Spleen (tissue), 11 donors: ENCODE measurements at regions not wholly inside any gene's neighbourhood (a gene's known extent, or its start where the extent isn't known, plus 50 kb on each side); places are given as distances from the start of the nearest gene placed in this dataset.

Experiments
- DNase-seq: peaks from one replicate; pipeline ENCODE4 v3.0.0-alpha.2; 2020
- H3K27ac ChIP-seq, 8 donors: fragments of 200-600 bp; sonication (generic) in 7 of 8; 1 replicate in 4 of 8; 2 replicates in 4 of 8; pipeline versions ENCODE4 v1.5.0 to v1.8.0; 2016 to 2021; ENCODE audit warnings: inconsistent platforms in 4 of 8, mild to moderate bottlenecking in 4 of 8, moderate library complexity in 1 of 8
- H3K27me3 ChIP-seq, 7 donors: fragments of 200-600 bp; sonication (generic) in 6 of 7; replicated peaks in 1 of 7; 1 replicate in 4 of 7; 2 replicates in 3 of 7; pipeline versions ENCODE4 v1.5.0 to v1.8.0; 2016 to 2021; ENCODE audit warnings: inconsistent platforms in 3 of 7, mild to moderate bottlenecking in 1 of 7
- H3K36me3 ChIP-seq, 6 donors: fragments of 200-600 bp; sonication (generic) in 5 of 6; 1 replicate in 4 of 6; 2 replicates in 2 of 6; pipeline versions ENCODE4 v1.5.0 to v1.8.0; 2016 to 2021; ENCODE audit warnings: inconsistent platforms in 2 of 6
- H3K4me1 ChIP-seq, 6 donors: fragments of 200-600 bp; sonication (generic) in 5 of 6; 1 replicate in 3 of 6; 2 replicates in 3 of 6; pipeline versions ENCODE4 v1.5.0 to v1.8.0; 2016 to 2021; ENCODE audit warnings: inconsistent platforms in 3 of 6
- H3K4me3 ChIP-seq, 8 donors: fragments of 200-600 bp; sonication (generic) in 7 of 8; 1 replicate in 4 of 8; 2 replicates in 4 of 8; pipeline versions ENCODE4 v1.5.0 to v1.8.0; 2016 to 2021; ENCODE audit warnings: inconsistent platforms in 4 of 8, mild to moderate bottlenecking in 4 of 8, moderate library complexity in 2 of 8
- H3K9me3 ChIP-seq, 8 donors: fragments of 200-600 bp; sonication (generic) in 7 of 8; 1 replicate in 4 of 8; 2 replicates in 4 of 8; pipeline versions ENCODE4 v1.5.0 to v1.8.0; 2016 to 2021; ENCODE audit warnings: inconsistent platforms in 4 of 8
- POLR2A ChIP-seq, 3 donors: fragments of 450-650 bp; IDR thresholded peaks; one replicate each; pipeline ENCODE4 v1.5.1; 2017; ENCODE audit warnings: antibody characterized with exemption in 3 of 3, mild to moderate bottlenecking in 1 of 3
- POLR2AphosphoS5 ChIP-seq, 3 donors: sonication (generic); formaldehyde crosslinking; IDR thresholded peaks; one replicate each; pipeline ENCODE4 v1.5.1; 2017; ENCODE audit warnings: antibody characterized with exemption in 3 of 3
- WGBS, 5 donors: extraction: QIAGEN DNeasy Blood & Tissue Kit in 3 of 5; methylation state at CpG; one replicate each; pipeline versions ENCODE4 v1.1.5 to v1.1.7; 2013 to 2018; 5-methylcytosine and 5-hydroxymethylcytosine counted together
- intact Hi-C: fragments of 100-400 bp; cut with DNase I; formaldehyde crosslinking; loops from one replicate; pipeline ENCODE4 v1.15.0; 2023; ENCODE audit warnings: low total_unique reads
- TF ChIP-seq, protein P1 (sequence below), 11 experiments: fragments of 200-600 bp in 7 of 11; fragments of 450-650 bp in 4 of 11; sonication (generic) in 4 of 11; IDR thresholded peaks in 8 of 11; conservative IDR thresholded peaks in 3 of 11; 1 replicate in 7 of 11; 2 replicates in 4 of 11; pipeline versions ENCODE4 v1.4.0 to v1.8.0; 2016 to 2021; ENCODE audit warnings: antibody characterized with exemption in 11 of 11, inconsistent platforms in 4 of 11, mild to moderate bottlenecking in 1 of 11
- donor health status: healthy with polysubstance abuse.
- donor health status: DM: no; HTN: no; CAD: no; lungs with moderate emphysema.
- donor health status: DM: no; HTN: no; CAD: no.
- donor health status: Bipolar disorder and iron deficiency.
- donor health status: healthy.
- donor health status: DM: no; HTN: no; CAD: no.
- donor health status: DM: yes; HTN: yes; CAD: no.

GRCh38 chrX:11949291-11949690 is 189.0 kb upstream of the FRMPD4 start:
- no peaks in the 10 kb centered on the region for H3K4me1 ChIP-seq

DNA sequence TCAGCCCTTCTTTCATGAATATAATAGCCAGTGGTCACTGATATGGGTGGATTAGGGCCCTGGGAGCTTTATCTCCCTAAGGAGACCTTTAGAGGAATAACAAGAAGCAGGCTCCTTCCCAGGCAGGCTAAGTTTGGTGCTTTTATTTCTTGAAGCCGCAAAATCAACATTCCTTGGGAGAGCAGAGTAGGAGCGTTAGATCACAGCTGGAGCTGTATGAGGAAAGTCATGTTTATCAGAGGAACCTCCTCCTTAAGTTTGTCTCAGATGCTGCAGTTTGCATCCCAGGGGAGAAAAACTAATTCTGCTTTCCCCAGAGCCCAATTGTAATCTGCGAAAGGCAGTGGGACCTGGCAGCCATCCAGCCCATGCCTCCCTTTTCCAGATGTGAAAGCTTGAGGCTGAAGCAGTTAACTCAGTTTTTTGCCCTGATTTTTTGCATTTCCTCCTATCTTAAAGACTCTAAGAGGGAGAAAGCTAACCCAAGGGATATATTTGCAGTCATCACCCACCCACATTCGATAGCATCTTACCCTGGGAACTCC is 186.0 kb upstream of the FRMPD4 start:
- TF ChIP-seq POLR2AphosphoS5 (IDR thresholded peaks at IDR 0.05) (no peak), POLR2A (IDR thresholded peaks at IDR 0.05) (no peak)
- TF ChIP-seq, protein P1, sequence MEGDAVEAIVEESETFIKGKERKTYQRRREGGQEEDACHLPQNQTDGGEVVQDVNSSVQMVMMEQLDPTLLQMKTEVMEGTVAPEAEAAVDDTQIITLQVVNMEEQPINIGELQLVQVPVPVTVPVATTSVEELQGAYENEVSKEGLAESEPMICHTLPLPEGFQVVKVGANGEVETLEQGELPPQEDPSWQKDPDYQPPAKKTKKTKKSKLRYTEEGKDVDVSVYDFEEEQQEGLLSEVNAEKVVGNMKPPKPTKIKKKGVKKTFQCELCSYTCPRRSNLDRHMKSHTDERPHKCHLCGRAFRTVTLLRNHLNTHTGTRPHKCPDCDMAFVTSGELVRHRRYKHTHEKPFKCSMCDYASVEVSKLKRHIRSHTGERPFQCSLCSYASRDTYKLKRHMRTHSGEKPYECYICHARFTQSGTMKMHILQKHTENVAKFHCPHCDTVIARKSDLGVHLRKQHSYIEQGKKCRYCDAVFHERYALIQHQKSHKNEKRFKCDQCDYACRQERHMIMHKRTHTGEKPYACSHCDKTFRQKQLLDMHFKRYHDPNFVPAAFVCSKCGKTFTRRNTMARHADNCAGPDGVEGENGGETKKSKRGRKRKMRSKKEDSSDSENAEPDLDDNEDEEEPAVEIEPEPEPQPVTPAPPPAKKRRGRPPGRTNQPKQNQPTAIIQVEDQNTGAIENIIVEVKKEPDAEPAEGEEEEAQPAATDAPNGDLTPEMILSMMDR (IDR thresholded peaks at IDR 0.05 in 8 of 11, conservative IDR thresholded peaks at IDR 0.05 in 3 of 11) = no peak
- DNase-seq = no peak

More at GRCh38 chrX:11949291-11949690, 189.0 kb upstream of the FRMPD4 start:
- Histone ChIP-seq H3K27me3 (peaks cover 0 to 6% (median 0%) of the 10 kb centered on the region in 7 donors), H3K36me3 (no peaks in the 10 kb centered on the region), H3K4me3 (no peak overlapping the region), H3K9me3 (no peaks in the 10 kb centered on the region), H3K27ac (no peak overlapping the region)
- DNase-seq = no peak
- WGBS, 5 donors = 77 to 90% (median 83%) methylated on average over 1 of the region's 1 CpG
- intact Hi-C loops = no loop called here
- TF ChIP-seq POLR2AphosphoS5 (IDR thresholded peaks at IDR 0.05) (no peak), POLR2A (IDR thresholded peaks at IDR 0.05) (no peak)
- TF ChIP-seq, protein P1 (IDR thresholded peaks at IDR 0.05 in 8 of 11, conservative IDR thresholded peaks at IDR 0.05 in 3 of 11) = no peak

DNA sequence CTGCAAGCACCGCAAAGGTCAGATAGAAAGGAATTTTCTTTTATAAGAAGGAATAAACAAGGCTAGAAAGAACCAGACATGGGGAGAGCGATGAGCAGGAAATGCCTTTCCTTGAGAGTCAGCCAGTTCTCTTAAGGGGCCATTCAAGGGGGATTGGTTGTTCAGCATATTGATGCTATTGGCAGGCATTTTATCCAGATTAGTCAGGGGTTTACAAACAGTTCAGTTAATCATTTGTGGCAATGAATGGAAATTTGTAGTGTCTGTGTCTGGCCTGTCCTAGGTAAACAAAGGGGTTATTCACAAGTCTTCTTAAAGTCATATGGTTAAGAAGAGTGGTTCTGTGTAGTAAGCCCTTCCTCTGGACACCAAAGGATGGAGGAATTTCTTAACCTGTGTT is 184.7 kb upstream of the FRMPD4 start:
- Histone ChIP-seq H3K9me3 (no peaks in the 10 kb centered on the region), H3K4me1 (no peaks in the 10 kb centered on the region), H3K4me3 (no peak overlapping the region), H3K36me3 (no peaks in the 10 kb centered on the region), H3K27me3 (no peaks in the 10 kb centered on the region), H3K27ac (no peak overlapping the region)
- intact Hi-C loops = no loop called here
- no peak for DNase-seq
- no peak for TF ChIP-seq POLR2A (IDR thresholded peaks at IDR 0.05)
- TF ChIP-seq, protein P1 (IDR thresholded peaks at IDR 0.05 in 8 of 11, conservative IDR thresholded peaks at IDR 0.05 in 3 of 11) = no peak
- TF ChIP-seq POLR2AphosphoS5 (IDR thresholded peaks at IDR 0.05) = no peak
- WGBS, 5 donors = 34 to 63% (median 54%) methylated on average over 2 of the region's 2 CpGs

More for the DNA sequence above, 186.0 kb upstream of the FRMPD4 start:
- no peak overlapping the region for H3K4me3 ChIP-seq
- intact Hi-C loops = no loop called here
- no peaks in the 10 kb centered on the region for H3K4me1 ChIP-seq
- no peaks in the 10 kb centered on the region for H3K9me3 ChIP-seq
- H3K27ac ChIP-seq = no peak overlapping the region
- 73 to 85% (median 79%) methylated on average over 3 to 4 of the region's 4 CpGs for WGBS, 5 donors
- H3K27me3 ChIP-seq = no peaks in the 10 kb centered on the region
- no peaks in the 10 kb centered on the region for H3K36me3 ChIP-seq

DNA sequence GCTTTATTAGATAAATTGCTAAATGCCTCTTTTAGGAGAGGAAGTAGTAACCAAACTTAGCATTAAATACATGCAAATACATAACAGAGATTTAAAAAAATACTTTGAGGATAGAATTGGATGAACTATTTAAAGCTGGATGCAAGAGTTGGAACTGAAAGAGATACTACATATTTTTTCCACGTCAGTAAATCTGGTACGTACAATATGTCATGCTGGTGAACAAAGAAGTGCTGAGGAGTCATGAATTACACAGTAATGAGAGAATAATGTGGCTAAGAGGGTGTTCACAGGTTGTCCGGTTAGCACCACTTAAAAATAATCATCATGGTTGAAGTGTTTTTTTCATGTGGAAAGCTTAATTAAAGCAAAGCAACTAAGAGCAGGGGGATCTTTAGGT is 184.1 kb upstream of the FRMPD4 start:
- TF ChIP-seq POLR2AphosphoS5 (IDR thresholded peaks at IDR 0.05) = no peak
- TF ChIP-seq, protein P1 (IDR thresholded peaks at IDR 0.05 in 8 of 11, conservative IDR thresholded peaks at IDR 0.05 in 3 of 11) = no peak
- TF ChIP-seq POLR2A (IDR thresholded peaks at IDR 0.05) = no peak
- WGBS, 5 donors = 77 to 93% (median 90%) methylated on average over 3 of the region's 3 CpGs
- no peak for DNase-seq
- Histone ChIP-seq H3K27ac (no peak overlapping the region), H3K4me1 (no peaks in the 10 kb centered on the region), H3K36me3 (no peaks in the 10 kb centered on the region), H3K9me3 (no peaks in the 10 kb centered on the region), H3K4me3 (no peak overlapping the region), H3K27me3 (no peaks in the 10 kb centered on the region)
- intact Hi-C loops = no loop called here
